ENCODE measurements at regions not wholly inside any gene's neighbourhood (a gene's known extent, or its start where the extent isn't known, plus 50 kb on each side); places are given as distances from the start of the nearest gene placed in this dataset.
"Not testable (repeated sequence)": the region's sequence is repeated elsewhere in the genome, so short reads cannot be mapped to it uniquely, and the experiment has no call there.

GRCh38 chr5:138639326-138639725, 64.1 kb upstream of the HSPA9 start:
- Mint-ChIP-seq H3K27ac (no peak overlapping the region), H3K9me3 (no peaks in the 10 kb centered on the region), H3K4me3 (no peak overlapping the region), H3K4me1 (ENCODE audit: low read depth in 2 of 2) (peaks cover 0 to 5% of the 10 kb centered on the region in 2 donors), H3K27me3 (peaks cover 65 to 95% of the 10 kb centered on the region in 2 donors), H3K36me3 (ENCODE audit: insufficient read depth) (no peaks in the 10 kb centered on the region)
- ATAC-seq (replicated peaks) (no peak), DNase-seq (no peak)

GRCh38 chr5:138637256-138637655, 62.1 kb upstream of the HSPA9 start:
- Mint-ChIP-seq H3K36me3 (ENCODE audit: insufficient read depth) (no peaks in the 10 kb centered on the region), H3K4me1 (ENCODE audit: low read depth in 2 of 2) (peaks cover 5 to 6% of the 10 kb centered on the region in 2 donors), H3K9me3 (no peaks in the 10 kb centered on the region), H3K27me3 (peaks cover 66 to 95% of the 10 kb centered on the region in 2 donors), H3K27ac (no peak overlapping the region), H3K4me3 (no peak overlapping the region)
- DNase-seq (no peak), ATAC-seq (replicated peaks) (no peak)

GRCh38 chr5:138636398-138636944, 61.3 kb upstream of the HSPA9 start:
- no peak for DNase-seq
- H3K4me3 Mint-ChIP-seq, result no peak overlapping the region
- peaks cover 74 to 95% of the 10 kb centered on the region in 2 donors for H3K27me3 Mint-ChIP-seq
- H3K27ac Mint-ChIP-seq, result no peak overlapping the region
- H3K4me1 Mint-ChIP-seq (ENCODE audit: low read depth in 2 of 2), result peaks cover 0 to 6% of the 10 kb centered on the region in 2 donors
- H3K9me3 Mint-ChIP-seq, result no peaks in the 10 kb centered on the region
- no peaks in the 10 kb centered on the region for H3K36me3 Mint-ChIP-seq (ENCODE audit: insufficient read depth)
- ATAC-seq (replicated peaks), result no peak

GRCh38 chr5:138635708-138636107, 60.5 kb upstream of the HSPA9 start:
- Mint-ChIP-seq H3K4me1 (ENCODE audit: low read depth in 2 of 2) (peaks cover 0 to 6% of the 10 kb centered on the region in 2 donors), H3K27me3 (peaks cover 72 to 96% of the 10 kb centered on the region in 2 donors), H3K9me3 (no peaks in the 10 kb centered on the region), H3K27ac (no peak overlapping the region), H3K4me3 (no peak overlapping the region), H3K36me3 (ENCODE audit: insufficient read depth) (no peaks in the 10 kb centered on the region)
- no peak for DNase-seq
- ATAC-seq (replicated peaks), result no peak

- Mint-ChIP-seq H3K27me3 (peaks cover 68 to 91% of the 10 kb centered on the region in 2 donors), H3K27ac (no peak overlapping the region), H3K4me3 (no peak overlapping the region), H3K4me1 (ENCODE audit: low read depth in 2 of 2) (peaks cover 0 to 6% of the 10 kb centered on the region in 2 donors), H3K36me3 (ENCODE audit: insufficient read depth) (no peaks in the 10 kb centered on the region), H3K9me3 (no peaks in the 10 kb centered on the region)
- DNase-seq (no peak), ATAC-seq (replicated peaks) (no peak)
These were observed 60.1 kb upstream of the HSPA9 start for GRCh38 chr5:138635265-138635664.

- peaks cover 63 to 87% of the 10 kb centered on the region in 2 donors for H3K27me3 Mint-ChIP-seq
- not testable (repeated sequence) for H3K4me1 Mint-ChIP-seq (ENCODE audit: low read depth in 2 of 2); DNase-seq; ATAC-seq (replicated peaks); H3K36me3 Mint-ChIP-seq (ENCODE audit: insufficient read depth); H3K9me3 Mint-ChIP-seq; H3K4me3 Mint-ChIP-seq; H3K27ac Mint-ChIP-seq
These were observed 59.6 kb upstream of the HSPA9 start for GRCh38 chr5:138634804-138635203.

GRCh38 chr5:138632900-138633489, 57.8 kb upstream of the HSPA9 start:
- Mint-ChIP-seq H3K9me3 (no peaks in the 10 kb centered on the region), H3K4me3 (no peak overlapping the region), H3K36me3 (ENCODE audit: insufficient read depth) (no peaks in the 10 kb centered on the region), H3K27ac (no peak overlapping the region), H3K4me1 (ENCODE audit: low read depth in 2 of 2) (peaks cover 0 to 6% of the 10 kb centered on the region in 2 donors), H3K27me3 (peaks cover 45 to 74% of the 10 kb centered on the region in 2 donors)
- DNase-seq, result no peak
- ATAC-seq (replicated peaks), result no peak

- ATAC-seq (replicated peaks), result no peak
These were observed 56.1 kb upstream of the HSPA9 start for GRCh38 chr5:138631096-138631928.

GRCh38 chr5:138629392-138629791, 54.2 kb upstream of the HSPA9 start:
- no peaks in the 10 kb centered on the region for H3K9me3 Mint-ChIP-seq

More at GRCh38 chr5:138631096-138631928, 56.1 kb upstream of the HSPA9 start:
- Mint-ChIP-seq H3K9me3 (no peaks in the 10 kb centered on the region), H3K4me1 (ENCODE audit: low read depth in 2 of 2) (peaks cover 0 to 6% of the 10 kb centered on the region in 2 donors), H3K27me3 (peaks cover 35 to 73% of the 10 kb centered on the region in 2 donors), H3K36me3 (ENCODE audit: insufficient read depth) (no peaks in the 10 kb centered on the region), H3K27ac (no peak overlapping the region), H3K4me3 (no peak overlapping the region)
- DNase-seq, result no peak

GRCh38 chr5:138626333-138626944, 51.2 kb upstream of the HSPA9 start:
- peaks cover 22 to 50% of the 10 kb centered on the region in 2 donors for H3K27me3 Mint-ChIP-seq
- no peak for ATAC-seq (replicated peaks)
- no peak overlapping the region for H3K4me3 Mint-ChIP-seq
- no peak overlapping the region for H3K27ac Mint-ChIP-seq
- H3K4me1 Mint-ChIP-seq (ENCODE audit: low read depth in 2 of 2), result no peaks in the 10 kb centered on the region
- no peak for DNase-seq
- no peaks in the 10 kb centered on the region for H3K9me3 Mint-ChIP-seq
- no peaks in the 10 kb centered on the region for H3K36me3 Mint-ChIP-seq (ENCODE audit: insufficient read depth)

More at GRCh38 chr5:138629392-138629791, 54.2 kb upstream of the HSPA9 start:
- no peak overlapping the region for H3K27ac Mint-ChIP-seq
- no peak overlapping the region for H3K4me3 Mint-ChIP-seq
- no peak for ATAC-seq (replicated peaks)
- no peak for DNase-seq
- H3K36me3 Mint-ChIP-seq (ENCODE audit: insufficient read depth), result no peaks in the 10 kb centered on the region
- H3K27me3 Mint-ChIP-seq, result peaks cover 33 to 63% of the 10 kb centered on the region in 2 donors
- H3K4me1 Mint-ChIP-seq (ENCODE audit: low read depth in 2 of 2), result peaks cover 0 to 6% of the 10 kb centered on the region in 2 donors

GRCh38 chr5:138625134-138625533, 49.9 kb upstream of the HSPA9 start:
- Mint-ChIP-seq H3K27me3 (peaks cover 26 to 56% of the 10 kb centered on the region in 2 donors), H3K4me1 (ENCODE audit: low read depth in 2 of 2) (no peaks in the 10 kb centered on the region), H3K36me3 (ENCODE audit: insufficient read depth) (no peaks in the 10 kb centered on the region), H3K4me3 (no peak overlapping the region), H3K9me3 (no peaks in the 10 kb centered on the region), H3K27ac (no peak overlapping the region)
- no peak for DNase-seq
- no peak for ATAC-seq (replicated peaks)

Measured in effector memory CD8-positive, alpha-beta T cell (primary cell).